PFSK-1 (cell line): ENCODE measurements at regions not wholly inside any gene's neighbourhood (a gene's known extent, or its start where the extent isn't known, plus 50 kb on each side); places are given as distances from the start of the nearest gene placed in this dataset.

ENCODE experiments used
- FOXP2 ChIP-seq: optimal IDR thresholded peaks from 2 replicates; pipeline ENCODE3; 2011; ENCODE audit warnings: borderline replicate concordance, control low read depth, inconsistent platforms; ENCODE audit not compliant: insufficient read depth; ENCODE audit errors: extremely low read length, extremely low read depth
- POLR2AphosphoS5 ChIP-seq: IDR thresholded peaks from 2 replicates; pipeline ENCODE4 v1.6.1; 2012; ENCODE audit warnings: low read depth, mild to moderate bottlenecking, control low read depth, low read length, moderate library complexity
- REST ChIP-seq, 2 experiments: IDR thresholded peaks; 2 replicates each; pipeline versions ENCODE4 v1.6.1 to v1.8.0; 2011 to 2012; ENCODE audit warnings: low read depth in 2 of 2, low read length in 2 of 2, control low read depth in 1 of 2, inconsistent platforms in 1 of 2, mild to moderate bottlenecking in 1 of 2, moderate library complexity in 1 of 2; ENCODE audit not compliant: insufficient read depth in 1 of 2
- SIN3A ChIP-seq: IDR thresholded peaks from 2 replicates; pipeline ENCODE4 v1.6.1; 2012; ENCODE audit warnings: mild to moderate bottlenecking, low read length, moderate library complexity, borderline replicate concordance; ENCODE audit not compliant: insufficient read depth
- TAF1 ChIP-seq: IDR thresholded peaks from 2 replicates; pipeline ENCODE4 v1.6.1; 2012; ENCODE audit warnings: low read length, control low read depth, borderline replicate concordance; ENCODE audit not compliant: insufficient read depth

GRCh38 chrX:20442597-20442996 is 175.9 kb upstream of the RPS6KA3 start:
- TF ChIP-seq SIN3A (no peak), FOXP2 (no peak), REST (IDR thresholded peaks at IDR 0.05; ENCODE audit: insufficient read depth in 1 of 2, low read depth in 2 of 2, low read length in 2 of 2) (no peak), TAF1 (no peak), POLR2AphosphoS5 (no peak)

GRCh38 chrX:20441123-20441522 is 174.4 kb upstream of the RPS6KA3 start:
- TF ChIP-seq REST (IDR thresholded peaks at IDR 0.05; ENCODE audit: insufficient read depth in 1 of 2, low read depth in 2 of 2, low read length in 2 of 2): no peak
- TF ChIP-seq FOXP2: no peak
- no peak for TF ChIP-seq POLR2AphosphoS5
- no peak for TF ChIP-seq TAF1
- TF ChIP-seq SIN3A: no peak

- TF ChIP-seq SIN3A (no peak), TAF1 (no peak), POLR2AphosphoS5 (no peak), FOXP2 (no peak), REST (IDR thresholded peaks at IDR 0.05; ENCODE audit: insufficient read depth in 1 of 2, low read depth in 2 of 2, low read length in 2 of 2) (no peak)
These were observed 172.3 kb upstream of the RPS6KA3 start for GRCh38 chrX:20438871-20439526.

GRCh38 chrX:20437683-20438082 is 171.0 kb upstream of the RPS6KA3 start:
- TF ChIP-seq SIN3A (no peak), POLR2AphosphoS5 (no peak), TAF1 (no peak), REST (IDR thresholded peaks at IDR 0.05; ENCODE audit: insufficient read depth in 1 of 2, low read depth in 2 of 2, low read length in 2 of 2) (no peak), FOXP2 (no peak)

GRCh38 chrX:20435913-20436312 is 169.2 kb upstream of the RPS6KA3 start:
- TF ChIP-seq SIN3A: no peak

GRCh38 chrX:20434986-20435385 is 168.3 kb upstream of the RPS6KA3 start:
- TF ChIP-seq REST (IDR thresholded peaks at IDR 0.05; ENCODE audit: insufficient read depth in 1 of 2, low read depth in 2 of 2, low read length in 2 of 2) (no peak), FOXP2 (no peak), POLR2AphosphoS5 (no peak), TAF1 (no peak), SIN3A (no peak)
